GM18505 (cell line): ENCODE measurements at regions not wholly inside any gene's neighbourhood (a gene's known extent, or its start where the extent isn't known, plus 50 kb on each side); places are given as distances from the start of the nearest gene placed in this dataset.

ENCODE experiments used
- ATAC-seq: cut with Tn5 transposase; IDR thresholded peaks from one replicate; pipeline ENCODE4 v1.9.1; 2021; ENCODE audit not compliant: unreplicated experiment
- POLR2A ChIP-seq: IDR thresholded peaks from 4 replicates; pipeline ENCODE4 v1.6.1; 2011; ENCODE audit warnings: borderline replicate concordance; ENCODE audit not compliant: insufficient read depth, insufficient read length; ENCODE audit errors: extremely low read depth

DNA sequence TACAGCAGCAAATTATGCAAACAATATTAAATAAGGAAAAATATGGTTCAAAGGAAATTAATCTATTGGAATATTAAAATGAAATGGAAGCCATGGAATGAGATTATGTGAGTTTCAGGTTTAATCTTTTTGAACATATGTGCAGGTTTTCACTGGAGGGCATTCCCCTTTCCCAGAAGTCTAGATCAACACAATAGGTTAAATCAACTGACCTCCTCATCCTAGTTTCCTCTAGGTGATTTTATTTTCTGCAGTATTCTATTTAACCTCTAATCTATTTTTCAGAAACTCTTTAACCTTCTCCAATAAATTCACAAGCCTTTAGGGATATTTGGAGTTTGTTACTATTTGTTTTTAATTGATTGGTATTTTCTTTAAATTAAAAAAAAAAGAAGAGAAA is 2657.6 kb upstream of the PCDH20 start:
- TF ChIP-seq POLR2A, result no peak
- ATAC-seq, result no peak

- ATAC-seq, result no peak
- no peak for TF ChIP-seq POLR2A
Observed at GRCh38 chr13:64071352-64071751, 2655.7 kb upstream of the PCDH20 start.

DNA sequence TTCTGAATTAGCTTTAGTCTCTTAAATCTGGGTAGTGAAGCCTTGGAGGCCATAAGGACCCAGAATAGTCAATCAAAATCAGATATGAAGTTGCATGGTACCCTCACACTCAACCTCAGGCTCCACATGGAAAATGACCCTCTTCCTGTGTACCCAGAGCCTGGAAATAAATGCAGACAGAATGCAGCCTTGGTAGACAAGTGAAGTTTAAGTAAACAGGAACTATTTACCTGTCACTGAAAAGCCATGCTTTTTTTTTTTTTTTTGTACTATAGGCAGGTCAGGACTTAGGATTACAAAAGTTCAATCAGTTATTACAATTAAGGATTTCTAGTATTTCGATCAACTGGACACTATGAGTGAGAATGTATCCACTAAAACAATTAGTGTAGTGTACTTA is 2654.2 kb upstream of the PCDH20 start:
- no peak for ATAC-seq

GRCh38 chr13:64066711-64067110 is 2651.1 kb upstream of the PCDH20 start:
- no peak for ATAC-seq
- TF ChIP-seq POLR2A, result no peak

More for the DNA sequence above, 2654.2 kb upstream of the PCDH20 start:
- no peak for TF ChIP-seq POLR2A

- no peak for ATAC-seq
- no peak for TF ChIP-seq POLR2A
Observed at GRCh38 chr13:64061649-64062048, 2646.0 kb upstream of the PCDH20 start.

DNA sequence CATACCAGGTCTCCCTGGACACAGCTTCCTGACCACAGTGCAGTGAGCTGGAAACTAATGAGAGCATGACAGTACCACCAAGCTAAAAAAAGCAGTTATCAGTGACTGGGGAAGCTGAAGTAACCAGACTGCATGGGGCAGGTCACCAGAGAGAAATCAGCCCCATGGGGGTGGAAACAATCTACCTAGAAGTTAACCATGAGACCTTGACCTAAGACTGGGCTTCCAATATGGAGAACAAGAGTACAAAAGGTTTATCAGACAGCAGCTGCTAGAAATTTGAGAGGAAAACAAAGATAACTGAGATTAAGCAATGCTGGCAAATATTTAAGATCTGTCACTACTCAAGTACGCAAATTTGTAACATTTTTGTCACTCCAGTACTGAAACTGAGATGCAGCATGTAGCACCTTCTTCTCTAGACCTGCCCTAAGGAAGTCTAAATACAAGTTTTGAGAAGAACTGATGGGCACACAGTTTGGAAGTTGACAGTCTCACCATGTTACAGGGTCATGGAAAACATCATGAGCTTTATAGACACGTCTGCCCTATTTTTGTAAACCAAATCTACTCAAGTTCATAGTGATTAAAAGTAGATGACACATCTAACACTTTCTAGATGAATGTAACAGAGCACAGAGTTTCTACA is 2641.8 kb upstream of the PCDH20 start:
- ATAC-seq, result no peak
- no peak for TF ChIP-seq POLR2A

DNA sequence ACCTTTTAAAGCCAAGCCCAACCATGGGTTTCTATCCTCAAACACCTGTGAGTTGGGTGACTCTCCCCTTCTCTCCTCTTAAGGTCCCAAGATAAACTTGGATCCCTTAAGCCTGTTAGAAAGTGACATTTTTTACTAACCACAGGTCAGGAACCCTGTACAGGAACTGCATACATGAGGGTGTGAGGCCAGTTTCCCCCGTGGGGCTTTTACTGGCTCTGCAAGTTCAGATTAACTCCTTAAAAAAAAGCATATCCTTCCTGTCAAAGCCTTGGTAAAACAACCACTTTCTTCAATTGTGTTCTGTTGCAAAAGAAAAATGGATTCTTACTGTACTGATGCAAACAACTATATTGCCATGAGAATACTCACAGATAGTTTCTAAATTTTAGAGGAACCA is 2638.7 kb upstream of the PCDH20 start:
- no peak for TF ChIP-seq POLR2A
- no peak for ATAC-seq

GRCh38 chr13:64052521-64052920 is 2636.9 kb upstream of the PCDH20 start:
- ATAC-seq, result no peak
- TF ChIP-seq POLR2A, result no peak

GRCh38 chr13:64051278-64051677 is 2635.6 kb upstream of the PCDH20 start:
- ATAC-seq, result no peak

GRCh38 chr13:64041296-64041695 is 2625.6 kb upstream of the PCDH20 start:
- TF ChIP-seq POLR2A, result no peak
- ATAC-seq, result no peak

More at GRCh38 chr13:64051278-64051677, 2635.6 kb upstream of the PCDH20 start:
- no peak for TF ChIP-seq POLR2A

DNA sequence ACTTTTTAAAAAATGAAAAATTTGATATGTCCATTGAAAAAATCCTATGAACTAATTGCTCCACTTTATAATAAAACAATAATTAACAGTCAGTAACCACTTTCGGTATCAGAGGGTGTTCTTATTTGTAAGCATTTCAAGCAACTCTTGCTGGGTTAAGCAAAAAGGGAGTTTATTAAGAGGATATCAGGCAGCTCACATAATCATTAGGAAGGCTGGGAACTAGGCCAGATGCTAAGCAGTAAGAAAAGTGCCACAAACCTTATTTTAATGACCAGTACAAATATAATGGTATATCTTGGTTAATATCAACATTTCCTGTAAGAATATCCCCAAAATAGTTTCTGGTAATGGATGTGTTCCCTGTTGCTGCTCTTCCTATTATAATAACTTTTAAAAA is 2618.3 kb upstream of the PCDH20 start:
- no peak for TF ChIP-seq POLR2A
- ATAC-seq, result no peak

- no peak for TF ChIP-seq POLR2A
- ATAC-seq, result no peak
Observed at GRCh38 chr13:64029343-64030093, 2613.9 kb upstream of the PCDH20 start.

GRCh38 chr13:64028551-64028950 is 2612.9 kb upstream of the PCDH20 start:
- ATAC-seq, result no peak
- no peak for TF ChIP-seq POLR2A

DNA sequence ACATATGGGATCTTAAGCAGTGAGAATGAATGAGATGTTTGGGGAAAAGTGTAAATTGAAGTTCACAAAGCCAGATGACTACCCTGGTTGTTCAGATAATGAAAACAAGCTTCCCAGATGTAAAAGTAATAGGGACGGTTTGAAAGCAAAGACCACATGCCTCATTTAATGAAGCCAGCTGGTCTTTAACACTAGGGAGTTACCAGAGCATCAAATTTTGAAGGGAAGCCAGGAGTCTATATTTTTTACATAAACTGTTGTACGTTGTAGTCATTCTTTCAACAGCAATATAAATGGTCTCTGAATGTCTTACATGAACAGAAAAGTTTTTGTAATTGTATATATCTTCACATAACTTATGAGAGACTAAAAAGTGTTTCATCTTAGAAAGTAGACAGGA is 2604.5 kb upstream of the PCDH20 start:
- TF ChIP-seq POLR2A, result no peak
- ATAC-seq, result no peak
